SK-N-SH (cell line): ENCODE measurements at regions not wholly inside any gene's neighbourhood (a gene's known extent, or its start where the extent isn't known, plus 50 kb on each side); places are given as distances from the start of the nearest gene placed in this dataset.

Experiments used
- RXRA ChIP-seq: IDR thresholded peaks from 2 replicates; pipeline ENCODE4 v1.4.0; 2012; ENCODE audit warnings: low read depth, mild to moderate bottlenecking, borderline replicate concordance
- SMC3 ChIP-seq: IDR thresholded peaks from 2 replicates; pipeline ENCODE4 v1.6.1; 2012; ENCODE audit warnings: low read depth, low read length, improper control_type of control experiment
- YY1 ChIP-seq: IDR thresholded peaks from 2 replicates; pipeline ENCODE4 v1.4.0; 2012; ENCODE audit warnings: low read depth, mild to moderate bottlenecking
- TF ChIP-seq, protein P1 (sequence below): fragments of 200-600 bp; sonication (generic); IDR thresholded peaks from 2 replicates; pipeline ENCODE4 v1.6.1; 2017; ENCODE audit warnings: antibody characterized with exemption, mild to moderate bottlenecking, moderate library complexity

DNA sequence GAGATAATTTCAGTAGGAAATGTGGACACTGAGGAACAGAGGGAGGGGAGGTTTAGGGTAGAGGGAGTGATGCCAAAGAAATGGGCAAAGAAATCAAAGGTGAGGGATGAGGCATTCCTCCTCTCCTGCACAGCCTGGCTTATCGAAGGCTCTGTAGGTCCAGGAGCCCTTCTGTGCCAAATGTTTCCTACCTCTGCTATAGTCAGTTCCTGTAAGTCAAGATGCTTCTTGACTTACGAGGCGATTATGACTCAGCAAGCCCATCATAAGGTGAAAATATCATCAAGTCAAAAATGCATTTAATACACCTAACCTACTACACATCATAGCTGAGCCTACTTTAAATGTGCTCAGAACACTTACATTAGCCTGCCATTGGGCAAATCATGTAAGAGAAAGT, 60.0 kb upstream of the ARHGAP24 start:
- TF ChIP-seq YY1, result no peak
- TF ChIP-seq, protein P1, sequence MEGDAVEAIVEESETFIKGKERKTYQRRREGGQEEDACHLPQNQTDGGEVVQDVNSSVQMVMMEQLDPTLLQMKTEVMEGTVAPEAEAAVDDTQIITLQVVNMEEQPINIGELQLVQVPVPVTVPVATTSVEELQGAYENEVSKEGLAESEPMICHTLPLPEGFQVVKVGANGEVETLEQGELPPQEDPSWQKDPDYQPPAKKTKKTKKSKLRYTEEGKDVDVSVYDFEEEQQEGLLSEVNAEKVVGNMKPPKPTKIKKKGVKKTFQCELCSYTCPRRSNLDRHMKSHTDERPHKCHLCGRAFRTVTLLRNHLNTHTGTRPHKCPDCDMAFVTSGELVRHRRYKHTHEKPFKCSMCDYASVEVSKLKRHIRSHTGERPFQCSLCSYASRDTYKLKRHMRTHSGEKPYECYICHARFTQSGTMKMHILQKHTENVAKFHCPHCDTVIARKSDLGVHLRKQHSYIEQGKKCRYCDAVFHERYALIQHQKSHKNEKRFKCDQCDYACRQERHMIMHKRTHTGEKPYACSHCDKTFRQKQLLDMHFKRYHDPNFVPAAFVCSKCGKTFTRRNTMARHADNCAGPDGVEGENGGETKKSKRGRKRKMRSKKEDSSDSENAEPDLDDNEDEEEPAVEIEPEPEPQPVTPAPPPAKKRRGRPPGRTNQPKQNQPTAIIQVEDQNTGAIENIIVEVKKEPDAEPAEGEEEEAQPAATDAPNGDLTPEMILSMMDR, result no peak
- no peak for TF ChIP-seq RXRA
- no peak for TF ChIP-seq SMC3
